Mucosa of rectum (tissue), 2 donors: ENCODE measurements at regions not wholly inside any gene's neighbourhood (a gene's known extent, or its start where the extent isn't known, plus 50 kb on each side); places are given as distances from the start of the nearest gene placed in this dataset.

Source experiments
- H3K27ac ChIP-seq, 2 donors: one replicate each; pipeline ENCODE4 v1.7.0; 2013; ENCODE audit warnings: inconsistent platforms in 2 of 2, low read depth in 2 of 2, low read length in 2 of 2
- H3K27me3 ChIP-seq, 2 donors: one replicate each; pipeline ENCODE4 v1.7.0; 2013; ENCODE audit warnings: low read length in 2 of 2; ENCODE audit not compliant: control insufficient read depth in 2 of 2, insufficient read depth in 2 of 2
- H3K36me3 ChIP-seq, 2 donors: one replicate each; pipeline ENCODE4 v1.7.0; 2013; ENCODE audit warnings: low read length in 2 of 2; ENCODE audit not compliant: control insufficient read depth in 2 of 2, insufficient read depth in 2 of 2
- H3K4me1 ChIP-seq, 2 donors: one replicate each; pipeline ENCODE4 v1.7.0; 2013; ENCODE audit warnings: low read length in 2 of 2, mild to moderate bottlenecking in 1 of 2; ENCODE audit not compliant: control insufficient read depth in 2 of 2, insufficient read depth in 2 of 2
- H3K4me3 ChIP-seq, 2 donors: one replicate each; pipeline ENCODE4 v1.7.0; 2013; ENCODE audit warnings: low read length in 2 of 2
- H3K9ac ChIP-seq, 2 donors: one replicate each; pipeline ENCODE4 v1.7.0; 2013; ENCODE audit warnings: low read length in 2 of 2, low read depth in 1 of 2, mild to moderate bottlenecking in 1 of 2
- H3K9me3 ChIP-seq, 2 donors: one replicate each; pipeline ENCODE4 v1.7.0; 2013; ENCODE audit warnings: low read length in 2 of 2; ENCODE audit not compliant: control insufficient read depth in 2 of 2
- donor health status: healthy.
- donor health status: Normal muscosa, but diverticular disease.

GRCh38 chr6:6399568-6399967 is 79.1 kb upstream of the F13A1 start:
- no peak overlapping the region for H3K9ac ChIP-seq
- H3K9me3 ChIP-seq, result no peaks in the 10 kb centered on the region
- no peaks in the 10 kb centered on the region for H3K36me3 ChIP-seq
- no peak overlapping the region for H3K4me3 ChIP-seq
- H3K27ac ChIP-seq, result no peak overlapping the region
- H3K4me1 ChIP-seq, result no peaks in the 10 kb centered on the region
- H3K27me3 ChIP-seq, result peaks cover 0 to 2% of the 10 kb centered on the region in 2 donors

GRCh38 chr6:6401401-6401800 is 80.9 kb upstream of the F13A1 start:
- no peak overlapping the region for H3K27ac ChIP-seq
- H3K27me3 ChIP-seq, result peaks cover 0 to 2% of the 10 kb centered on the region in 2 donors
- H3K4me3 ChIP-seq, result no peak overlapping the region
- H3K9me3 ChIP-seq, result no peaks in the 10 kb centered on the region
- no peaks in the 10 kb centered on the region for H3K36me3 ChIP-seq
- H3K9ac ChIP-seq, result no peak overlapping the region
- no peaks in the 10 kb centered on the region for H3K4me1 ChIP-seq

DNA sequence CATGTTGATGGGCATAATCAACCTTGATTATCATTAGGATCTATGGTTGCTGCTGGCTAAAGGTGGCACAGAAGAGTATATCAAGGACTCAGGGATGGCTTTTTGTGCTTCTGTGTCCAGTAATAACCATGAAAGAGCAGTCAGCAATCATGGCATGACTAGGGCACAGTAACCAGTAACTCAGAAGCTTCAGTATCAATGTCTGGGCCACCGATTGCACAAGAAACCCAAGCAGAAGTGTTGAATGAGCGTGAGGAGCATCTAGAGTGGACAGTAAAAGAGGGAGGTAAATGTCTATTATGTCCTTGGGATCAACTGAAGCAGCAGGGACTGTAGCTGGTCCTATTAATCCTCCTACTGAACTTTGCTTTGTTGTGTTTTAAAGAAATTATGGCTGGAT is 81.5 kb upstream of the F13A1 start:
- no peaks in the 10 kb centered on the region for H3K36me3 ChIP-seq
- no peak overlapping the region for H3K4me3 ChIP-seq
- no peak overlapping the region for H3K9ac ChIP-seq
- H3K4me1 ChIP-seq, result no peaks in the 10 kb centered on the region
- H3K9me3 ChIP-seq, result no peaks in the 10 kb centered on the region
- H3K27me3 ChIP-seq, result peaks cover 0 to 2% of the 10 kb centered on the region in 2 donors
- H3K27ac ChIP-seq, result no peak overlapping the region

DNA sequence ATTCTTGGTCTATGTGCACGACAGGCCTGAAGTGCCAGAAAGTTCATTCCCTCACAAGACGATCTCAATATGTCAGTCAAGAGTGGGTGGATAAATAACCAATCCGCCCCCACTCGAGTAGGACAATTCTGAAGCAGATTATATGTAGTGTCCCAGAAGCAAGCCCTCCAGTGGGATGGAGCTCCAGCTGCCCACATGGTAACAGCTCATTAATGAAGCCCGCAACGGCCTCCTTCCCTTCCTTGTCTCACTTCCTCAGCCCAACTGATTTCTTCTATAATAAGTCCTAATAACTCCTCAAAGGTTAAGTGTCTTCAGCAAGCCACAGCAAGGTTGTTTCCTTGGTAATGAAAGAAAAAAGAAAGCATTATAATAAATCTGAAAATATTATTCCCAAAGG is 82.1 kb upstream of the F13A1 start:
- Histone ChIP-seq H3K4me3 (no peak overlapping the region), H3K36me3 (no peaks in the 10 kb centered on the region), H3K27ac (no peak overlapping the region), H3K4me1 (no peaks in the 10 kb centered on the region), H3K9me3 (no peaks in the 10 kb centered on the region), H3K9ac (no peak overlapping the region), H3K27me3 (peaks cover 0 to 2% of the 10 kb centered on the region in 2 donors)

- Histone ChIP-seq H3K27me3 (peaks cover 0 to 2% of the 10 kb centered on the region in 2 donors), H3K9ac (no peak overlapping the region), H3K27ac (no peak overlapping the region), H3K36me3 (no peaks in the 10 kb centered on the region), H3K4me1 (no peaks in the 10 kb centered on the region), H3K9me3 (no peaks in the 10 kb centered on the region), H3K4me3 (no peak overlapping the region)
Measured at GRCh38 chr6:6405031-6405430, 84.6 kb upstream of the F13A1 start.

- H3K9ac ChIP-seq, result no peak overlapping the region
- H3K27me3 ChIP-seq, result no peaks in the 10 kb centered on the region
- no peaks in the 10 kb centered on the region for H3K36me3 ChIP-seq
- H3K4me1 ChIP-seq, result no peaks in the 10 kb centered on the region
- no peak overlapping the region for H3K27ac ChIP-seq
- H3K9me3 ChIP-seq, result no peaks in the 10 kb centered on the region
- H3K4me3 ChIP-seq, result no peak overlapping the region
Measured at GRCh38 chr6:6405997-6406714, 85.7 kb upstream of the F13A1 start.

DNA sequence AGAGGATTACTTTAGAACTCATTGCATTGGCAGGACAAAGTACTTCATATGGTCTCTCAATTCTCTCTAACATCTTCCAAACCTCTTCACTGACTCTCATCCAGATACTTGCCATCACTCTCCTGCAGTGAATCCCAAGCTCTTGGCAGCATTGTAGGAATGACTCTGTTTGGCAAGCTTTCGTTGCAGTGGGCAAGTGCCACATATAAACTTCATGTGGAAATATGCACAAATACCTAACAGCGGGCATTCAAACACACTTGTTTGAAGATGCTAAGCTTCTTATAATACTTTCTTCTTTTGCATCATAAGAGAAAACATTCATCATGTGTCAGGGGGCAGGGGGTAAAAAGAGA is 86.2 kb upstream of the F13A1 start:
- no peaks in the 10 kb centered on the region for H3K36me3 ChIP-seq
- H3K27me3 ChIP-seq, result no peaks in the 10 kb centered on the region
- no peaks in the 10 kb centered on the region for H3K9me3 ChIP-seq
- no peak overlapping the region for H3K9ac ChIP-seq
- no peaks in the 10 kb centered on the region for H3K4me1 ChIP-seq
- no peak overlapping the region for H3K4me3 ChIP-seq
- H3K27ac ChIP-seq, result no peak overlapping the region

DNA sequence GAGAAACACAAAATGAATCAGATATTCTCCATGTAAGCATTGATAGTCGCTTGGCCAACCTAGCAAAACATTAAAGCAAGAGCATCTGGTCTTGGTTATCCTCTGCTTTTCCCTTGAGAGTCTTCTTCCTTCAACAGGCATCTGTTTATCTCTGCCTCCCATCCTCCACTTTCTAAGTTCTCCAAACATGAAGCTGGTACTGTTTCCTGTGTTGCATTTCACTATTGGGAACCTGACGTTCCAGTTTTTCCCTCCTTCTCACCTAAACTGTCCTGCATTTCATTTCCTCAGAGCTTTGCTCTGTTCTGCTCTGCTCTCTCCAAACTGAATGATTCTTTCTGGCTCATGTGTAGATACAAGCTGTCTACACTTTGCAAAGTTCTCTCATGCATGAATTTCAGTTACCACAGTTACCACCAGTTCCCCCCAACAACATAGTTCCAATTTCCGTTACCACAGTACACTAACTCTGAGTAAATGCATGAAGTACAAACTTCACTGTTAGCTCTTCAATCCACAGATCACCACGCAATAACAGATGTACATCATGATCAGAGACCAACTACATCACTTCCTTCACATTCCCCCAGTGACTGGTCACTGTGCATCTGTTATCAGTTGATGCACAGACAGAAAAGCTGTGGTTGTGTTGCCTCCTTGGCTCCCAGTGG is 86.7 kb upstream of the F13A1 start:
- no peaks in the 10 kb centered on the region for H3K36me3 ChIP-seq
- H3K9ac ChIP-seq, result no peak overlapping the region
- H3K27me3 ChIP-seq, result no peaks in the 10 kb centered on the region
- H3K9me3 ChIP-seq, result no peaks in the 10 kb centered on the region
- no peak overlapping the region for H3K27ac ChIP-seq
- no peak overlapping the region for H3K4me3 ChIP-seq
- no peaks in the 10 kb centered on the region for H3K4me1 ChIP-seq

- H3K9me3 ChIP-seq, result no peaks in the 10 kb centered on the region
- no peak overlapping the region for H3K27ac ChIP-seq
- H3K36me3 ChIP-seq, result no peaks in the 10 kb centered on the region
- no peaks in the 10 kb centered on the region for H3K4me1 ChIP-seq
- no peak overlapping the region for H3K9ac ChIP-seq
- H3K4me3 ChIP-seq, result no peak overlapping the region
- H3K27me3 ChIP-seq, result no peaks in the 10 kb centered on the region
Measured at GRCh38 chr6:6409397-6410030, 89.1 kb upstream of the F13A1 start.

GRCh38 chr6:6411115-6411514 is 90.7 kb upstream of the F13A1 start:
- H3K27me3 ChIP-seq, result no peaks in the 10 kb centered on the region
- H3K9ac ChIP-seq, result no peak overlapping the region
- H3K4me3 ChIP-seq, result no peak overlapping the region
- H3K27ac ChIP-seq, result no peak overlapping the region
- no peaks in the 10 kb centered on the region for H3K4me1 ChIP-seq
- H3K36me3 ChIP-seq, result no peaks in the 10 kb centered on the region
- H3K9me3 ChIP-seq, result no peaks in the 10 kb centered on the region
